NCI-H524 (cell line): ENCODE measurements at regions not wholly inside any gene's neighbourhood (a gene's known extent, or its start where the extent isn't known, plus 50 kb on each side); places are given as distances from the start of the nearest gene placed in this dataset.
"Not testable (repeated sequence)": the region's sequence is repeated elsewhere in the genome, so short reads cannot be mapped to it uniquely, and the experiment has no call there.

ENCODE experiments used
- DNase-seq, 2 experiments: peaks; one replicate each; lab custom pipeline; 2025; lab: John Stamatoyannopoulos, UW

DNA sequence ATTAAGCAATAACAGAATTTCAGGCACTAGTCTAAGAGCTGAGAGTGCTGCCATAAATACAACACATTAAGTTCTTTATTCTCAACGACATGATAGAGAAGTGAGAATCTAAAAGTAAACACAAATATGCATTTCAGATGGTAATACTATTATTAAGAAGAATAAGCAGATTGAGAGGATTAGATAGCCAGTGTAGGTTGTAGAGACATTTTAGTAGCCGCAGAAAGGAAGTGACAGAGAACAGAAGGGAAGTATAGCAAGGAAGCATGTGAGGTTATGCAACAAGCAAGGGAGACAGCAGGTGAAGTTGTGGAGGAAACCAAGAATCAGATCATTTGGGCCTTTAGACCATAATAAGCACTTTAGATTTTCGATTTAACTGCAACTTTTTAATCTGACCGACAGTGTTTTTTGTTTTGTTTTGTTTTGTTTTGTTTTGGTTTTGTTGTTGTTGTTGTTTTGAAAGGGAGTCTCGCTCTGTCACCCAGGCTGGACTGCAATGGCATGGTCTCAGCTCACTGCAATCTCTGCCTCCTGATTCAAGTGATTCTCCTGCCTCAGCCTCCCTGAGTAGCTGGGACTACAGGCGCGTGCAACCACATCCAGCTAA lies 737.0 kb upstream of the ADGRB3 start:
- no peak for DNase-seq

DNA sequence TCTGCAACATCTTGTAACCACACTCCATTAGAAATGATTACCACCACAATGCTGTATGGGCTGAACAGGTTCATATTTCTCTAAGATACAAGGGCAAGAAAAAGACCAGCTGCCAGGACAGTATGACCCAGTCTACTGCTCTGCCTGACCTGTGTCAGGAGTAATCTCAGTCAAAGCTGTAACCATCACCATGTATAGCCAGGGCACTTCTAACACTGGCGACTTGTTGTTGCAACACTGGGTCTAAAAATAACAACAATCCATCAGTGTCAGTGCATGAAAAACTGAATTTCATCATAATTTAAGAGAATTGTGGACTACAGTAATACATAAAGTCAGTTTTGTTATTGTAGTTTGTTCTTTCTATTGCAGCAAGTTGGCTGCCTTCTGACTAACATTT lies 738.6 kb upstream of the ADGRB3 start:
- DNase-seq = no peak

DNA sequence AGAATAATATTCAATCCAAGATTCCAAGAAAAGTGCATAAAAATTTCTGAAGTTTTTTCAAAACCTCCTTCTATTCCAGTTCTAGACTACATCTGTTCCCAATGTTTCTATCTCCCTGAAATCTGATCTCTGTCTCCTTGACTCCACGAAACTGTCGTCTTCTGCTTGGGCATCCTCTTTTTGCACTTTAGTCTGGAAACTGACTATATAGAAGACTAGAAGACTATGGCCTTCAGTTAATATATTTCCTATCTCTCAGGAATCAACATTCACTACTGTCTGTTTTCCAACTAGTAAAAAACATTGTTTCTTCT lies 745.4 kb upstream of the ADGRB3 start:
- no peak for DNase-seq

DNA sequence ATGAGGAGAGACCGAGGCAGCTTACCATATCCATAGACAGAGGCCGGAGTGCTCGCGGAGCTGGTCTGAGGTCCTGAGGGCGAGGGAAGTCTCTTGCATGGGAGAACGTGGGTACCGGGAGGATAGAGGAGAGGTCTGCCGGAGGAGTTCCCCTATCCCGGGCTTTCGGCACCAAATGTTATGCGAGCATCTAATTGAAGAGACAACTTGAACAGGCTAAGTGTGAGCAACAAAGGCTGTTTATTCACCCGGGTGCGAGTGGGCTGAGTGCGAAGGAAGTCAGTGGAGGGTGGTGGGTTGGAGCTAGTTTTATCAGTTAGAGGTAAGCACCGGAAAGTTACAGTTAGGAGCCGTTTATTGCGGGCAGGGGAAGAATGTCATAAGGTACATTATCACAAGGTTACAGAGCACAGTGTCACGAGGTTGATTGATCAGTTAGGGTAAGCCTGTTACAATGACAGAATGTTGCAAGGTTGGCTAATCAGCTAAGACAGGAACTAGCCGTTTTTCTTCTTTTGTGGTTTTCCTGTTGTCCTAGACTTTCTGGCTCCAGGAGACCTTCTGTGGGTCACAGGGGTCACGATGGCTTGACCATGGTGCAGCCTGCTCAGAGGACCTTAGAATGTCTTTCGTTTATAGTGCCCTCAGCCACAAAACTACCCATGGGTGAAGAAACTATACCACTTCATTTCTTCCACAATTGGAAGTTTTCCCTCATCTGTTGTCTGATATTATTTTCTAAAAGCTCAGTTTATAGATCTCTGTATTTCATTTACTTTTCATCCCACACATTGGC lies 746.0 kb upstream of the ADGRB3 start:
- no peak for DNase-seq

DNA sequence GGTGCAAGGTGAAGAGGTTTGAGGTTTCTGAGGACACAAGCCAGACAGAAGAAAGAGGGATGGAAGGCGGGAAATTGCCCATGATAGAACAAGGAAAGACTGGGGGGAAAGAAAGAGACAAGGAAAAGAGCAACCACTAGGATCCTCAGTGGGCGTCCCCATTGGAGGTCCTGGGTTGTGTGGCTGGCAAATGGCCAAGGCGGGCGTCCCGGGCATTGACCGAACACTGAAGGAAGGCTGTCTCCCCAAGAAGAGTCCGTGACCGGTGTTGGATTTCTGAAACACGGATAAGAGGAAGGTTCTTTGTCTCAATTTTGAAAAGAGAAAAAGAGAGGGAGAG lies 746.6 kb upstream of the ADGRB3 start:
- no peak for DNase-seq

GRCh38 chr6:67887747-67888545 lies 747.1 kb upstream of the ADGRB3 start:
- DNase-seq = no peak

GRCh38 chr6:67887419-67887746 lies 747.7 kb upstream of the ADGRB3 start:
- DNase-seq = no peak

GRCh38 chr6:67886840-67887292 lies 748.2 kb upstream of the ADGRB3 start:
- DNase-seq = no peak

GRCh38 chr6:67886036-67886707 lies 748.9 kb upstream of the ADGRB3 start:
- no peak for DNase-seq

GRCh38 chr6:67885081-67886033 lies 749.7 kb upstream of the ADGRB3 start:
- no peak for DNase-seq

- no peak for DNase-seq
Observed at GRCh38 chr6:67884442-67884841, 750.6 kb upstream of the ADGRB3 start.

DNA sequence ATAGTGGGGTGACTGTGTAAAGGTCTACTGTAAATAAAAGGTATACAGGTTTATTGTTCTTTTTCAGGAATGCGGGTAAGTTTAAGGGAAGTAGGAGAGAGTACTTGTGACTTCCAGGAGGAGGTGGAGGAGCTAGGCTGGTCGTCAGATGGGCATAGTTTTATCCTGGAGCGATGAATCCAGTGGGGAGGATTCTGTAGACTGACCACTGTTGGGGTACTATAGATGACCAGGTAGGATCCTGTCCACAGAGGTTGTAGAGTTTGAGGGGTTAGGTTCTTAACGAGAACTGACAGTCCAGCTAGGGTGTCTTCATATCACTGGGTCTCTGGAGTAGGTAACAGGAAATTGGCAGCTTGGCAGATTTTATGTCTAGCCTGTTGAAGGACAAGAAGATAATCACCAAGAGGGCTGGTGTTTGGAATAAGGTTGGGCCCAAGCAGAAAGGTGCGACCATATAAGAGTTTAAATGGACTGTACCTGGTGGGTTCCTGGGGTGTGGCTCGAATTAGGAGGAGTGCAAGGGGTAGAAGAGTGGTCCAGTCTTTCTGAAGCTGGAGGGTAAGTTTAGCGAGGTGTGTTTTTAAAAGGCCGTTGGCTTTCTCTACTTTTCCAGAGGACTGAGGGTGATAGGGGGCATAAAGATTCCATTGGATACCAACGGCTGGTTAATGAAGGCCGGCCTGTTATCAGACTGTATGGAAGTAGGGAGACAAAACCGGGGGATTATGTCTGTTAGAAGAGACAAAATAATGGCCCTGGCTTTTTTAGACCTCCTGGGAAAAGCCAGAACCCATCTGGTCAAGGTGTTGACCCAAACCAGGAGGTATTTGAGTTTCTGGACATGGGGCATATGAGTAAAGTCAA lies 751.3 kb upstream of the ADGRB3 start:
- no peak for DNase-seq

DNA sequence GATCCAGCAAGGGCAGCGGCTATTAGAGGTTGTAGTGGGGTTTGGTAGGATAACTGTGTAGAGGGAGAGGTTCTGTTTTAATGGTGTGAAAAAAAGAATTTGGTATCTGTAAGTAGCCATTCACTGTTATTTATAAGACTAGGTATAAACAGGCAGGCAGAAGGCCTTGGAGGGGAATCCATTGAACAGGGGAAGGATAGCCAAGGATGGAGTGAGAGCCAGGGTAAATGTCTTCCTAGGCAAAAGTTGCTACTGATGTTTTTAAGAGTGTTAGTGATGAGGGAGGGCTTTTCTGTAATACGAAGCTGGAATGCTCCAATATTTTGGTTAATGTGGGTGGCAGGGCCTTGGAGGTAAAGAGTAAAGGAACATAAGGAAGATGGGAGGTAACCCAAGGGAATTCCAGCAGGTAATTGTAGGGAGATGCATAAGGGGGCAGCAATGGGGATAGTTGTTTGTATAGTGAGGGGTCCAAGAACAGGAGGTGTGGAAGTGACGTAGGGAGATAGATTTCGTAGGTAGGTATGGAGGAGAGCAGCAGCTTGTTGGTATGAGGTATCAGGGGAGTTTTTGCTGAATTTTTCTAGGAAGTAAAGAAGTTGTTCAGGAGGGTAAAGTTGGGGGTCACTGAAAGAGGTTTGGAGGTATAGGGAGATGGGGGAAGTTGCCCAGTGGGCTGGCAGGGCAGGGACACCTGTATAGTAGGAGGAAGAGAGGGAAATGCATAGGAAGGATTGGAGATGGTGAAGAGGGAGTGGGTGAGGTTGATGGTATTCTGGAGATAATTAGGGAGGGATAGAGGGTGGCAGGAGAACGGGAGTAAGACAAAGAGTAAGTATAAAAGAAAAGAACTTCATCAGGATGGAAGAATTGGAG lies 752.4 kb upstream of the ADGRB3 start:
- no peak for DNase-seq

DNA sequence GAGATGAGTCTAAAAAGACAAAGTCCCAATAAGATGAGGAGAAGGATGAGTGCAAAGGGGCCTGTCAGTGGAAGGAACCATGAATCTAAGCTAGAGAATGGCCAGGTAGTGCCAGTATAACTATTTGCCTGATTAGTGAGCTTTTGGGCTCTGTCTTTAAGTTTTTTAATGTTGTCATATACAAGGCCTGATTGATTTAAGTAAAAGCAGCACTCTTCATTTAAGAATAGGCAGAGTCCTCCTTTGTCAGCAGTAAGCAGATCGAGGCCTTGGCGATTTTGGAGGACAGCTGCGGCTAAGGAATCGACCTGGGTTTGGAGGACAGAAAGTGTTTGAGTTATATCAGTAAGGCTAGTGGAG lies 753.4 kb upstream of the ADGRB3 start:
- no peak for DNase-seq

DNA sequence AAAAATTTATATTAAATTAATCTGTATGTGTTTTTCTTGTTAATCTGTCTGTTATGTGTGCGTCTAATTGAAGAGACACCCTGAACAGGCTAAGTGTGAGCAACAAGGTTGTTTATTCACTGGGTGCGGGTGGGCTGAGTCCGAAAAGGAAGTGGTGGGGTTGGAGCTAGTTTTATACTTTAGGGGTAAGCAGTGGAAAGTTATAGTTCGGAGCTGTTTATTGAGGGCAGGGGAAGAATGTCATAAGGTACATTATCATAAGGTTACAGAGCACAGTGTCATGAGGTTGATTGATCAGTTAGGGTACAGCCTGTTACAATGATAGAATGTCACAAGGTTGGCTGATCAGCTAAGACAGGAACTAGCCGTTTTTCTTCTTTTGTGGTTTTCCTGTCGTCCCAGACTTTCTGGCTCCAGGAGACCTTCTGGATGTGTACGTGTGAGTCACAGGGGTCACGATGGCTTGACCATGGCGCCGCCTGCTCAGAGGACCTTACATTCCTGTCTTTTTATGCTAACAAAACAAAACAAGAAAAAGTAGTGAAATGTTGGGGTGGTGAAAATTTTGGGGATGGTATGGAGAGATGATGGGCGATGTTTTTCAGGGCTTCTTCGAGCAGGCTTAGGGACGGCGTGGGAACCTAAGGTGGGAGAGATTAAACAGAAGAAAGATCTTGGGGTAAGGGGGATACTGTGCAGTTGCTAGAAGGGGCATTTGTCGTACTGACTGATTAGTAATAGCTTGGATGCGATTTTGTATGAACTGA lies 754.0 kb upstream of the ADGRB3 start:
- no peak for DNase-seq

GRCh38 chr6:67880343-67880742 lies 754.7 kb upstream of the ADGRB3 start:
- not testable (repeated sequence) for DNase-seq

- DNase-seq = not testable (repeated sequence)
Observed at GRCh38 chr6:67879928-67880327, 755.2 kb upstream of the ADGRB3 start.

DNA sequence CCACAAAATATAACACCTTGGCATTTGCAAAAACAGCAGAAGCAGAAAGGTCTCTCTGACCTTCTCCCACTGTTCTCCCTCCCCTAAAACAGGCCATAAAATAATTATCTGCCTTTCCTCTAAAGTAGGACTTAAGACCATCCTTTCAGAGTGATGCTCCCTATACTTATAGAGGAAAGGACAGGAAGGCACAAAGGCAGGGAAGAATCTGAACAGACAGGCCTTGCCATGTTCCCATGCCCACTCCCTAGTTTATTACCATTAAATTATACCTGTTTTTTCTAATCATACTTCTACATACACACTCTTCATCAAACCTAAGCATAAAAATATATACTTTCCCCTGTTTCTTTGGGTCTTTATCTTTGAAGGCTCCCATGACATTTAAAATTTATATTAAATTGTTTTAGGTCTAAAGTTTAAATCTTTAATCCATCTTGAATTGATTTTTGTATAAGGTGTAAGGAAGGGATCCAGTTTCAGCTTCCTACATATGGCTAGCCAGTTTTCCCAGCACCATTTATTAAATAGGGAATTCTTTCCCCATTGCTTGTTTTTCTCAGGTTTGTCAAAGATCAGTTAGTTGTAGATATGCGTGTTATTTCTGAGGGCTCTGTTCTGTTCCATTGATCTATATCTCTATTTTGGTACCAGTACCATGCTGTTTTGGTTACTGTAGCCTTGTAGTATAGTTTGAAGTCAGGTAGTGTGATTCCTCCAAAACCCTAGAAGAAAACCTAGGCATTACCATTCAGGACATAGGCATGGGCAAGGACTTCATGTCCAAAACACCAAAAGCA lies 755.8 kb upstream of the ADGRB3 start:
- not testable (repeated sequence) for DNase-seq
